IMR-90 (cell line): ENCODE measurements at regions not wholly inside any gene's neighbourhood (a gene's known extent, or its start where the extent isn't known, plus 50 kb on each side); places are given as distances from the start of the nearest gene placed in this dataset.
"Not testable (repeated sequence)": the region's sequence is repeated elsewhere in the genome, so short reads cannot be mapped to it uniquely, and the experiment has no call there.

Source experiments
- ATAC-seq: fragments of 200-7000 bp; cut with Tn5 transposase; 2 replicates; pipeline ENCODE4 v1.9.1; 2020; ENCODE audit warnings: low read depth, mild to moderate bottlenecking, moderate library complexity
- BruUV-seq: library from RNA; stranded (reverse); fragments of 400-500 nt; replicated peaks from 2 replicates; lab custom pipeline; 2021; lab: Mats Ljungman, UMichigan
- CTCF ChIA-PET: fragments of 300-600 bp; formaldehyde crosslinking; extraction: SDS; loops from one replicate; lab custom pipeline; 2021; ENCODE audit warnings: antibody characterized with exemption; lab: Yijun Ruan, JAX
- POLR2A ChIA-PET: fragments of 300-600 bp; sonication (Branson Sonifier 250); formaldehyde crosslinking; loops from one replicate; lab custom pipeline; 2022; ENCODE audit warnings: antibody characterized with exemption; ENCODE audit not compliant: unreplicated experiment; lab: Charles Lee
- DNase-seq: peaks from one replicate; pipeline ENCODE4 v3.0.0; 2013
- H2AFZ ChIP-seq: replicated peaks from 2 replicates; pipeline ENCODE3; 2013; ENCODE audit warnings: low read length, mild to moderate bottlenecking; ENCODE audit not compliant: poor library complexity
- H2AK5ac ChIP-seq: 2 replicates; pipeline ENCODE4 v1.6.1; 2013; ENCODE audit warnings: low read depth, low read length, inconsistent platforms
- H2AK9ac ChIP-seq: replicated peaks from 2 replicates; pipeline ENCODE3; 2013; ENCODE audit warnings: mild to moderate bottlenecking, low read depth, low read length, moderate library complexity; ENCODE audit not compliant: poor library complexity
- H2BK120ac ChIP-seq: 2 replicates; pipeline ENCODE4 v1.6.1; 2013; ENCODE audit warnings: low read depth, low read length, inconsistent platforms
- H2BK15ac ChIP-seq: 3 replicates; pipeline ENCODE4 v1.6.1; 2013; ENCODE audit warnings: low read depth, low read length, inconsistent platforms
- H2BK20ac ChIP-seq: 2 replicates; pipeline ENCODE4 v1.6.1; 2013; ENCODE audit warnings: low read depth, mild to moderate bottlenecking, inconsistent platforms, low read length, moderate library complexity
- H2BK5ac ChIP-seq: 2 replicates; pipeline ENCODE4 v1.6.1; 2013; ENCODE audit warnings: mild to moderate bottlenecking, low read depth, low read length, inconsistent platforms; ENCODE audit not compliant: poor library complexity, severe bottlenecking
- H3K14ac ChIP-seq: replicated peaks from 2 replicates; pipeline ENCODE4 v1.6.1; 2013; ENCODE audit warnings: low read depth, low read length, inconsistent platforms
- H3K18ac ChIP-seq: 2 replicates; pipeline ENCODE4 v1.6.1; 2013; ENCODE audit warnings: low read depth, low read length, control low read depth
- H3K23ac ChIP-seq: 2 replicates; pipeline ENCODE4 v1.6.1; 2013; ENCODE audit warnings: low read depth, low read length, inconsistent platforms
- H3K27ac ChIP-seq: 2 replicates; pipeline ENCODE4 v1.5.1; 2013; ENCODE audit warnings: mild to moderate bottlenecking, control low read depth, low read length; ENCODE audit not compliant: insufficient read depth
- H3K27me3 ChIP-seq: 2 replicates; pipeline ENCODE4 v1.6.1; 2013; ENCODE audit warnings: low read length; ENCODE audit not compliant: control insufficient read depth, insufficient read depth
- H3K36me3 ChIP-seq: 2 replicates; pipeline ENCODE4 v1.6.1; 2013; ENCODE audit warnings: low read length, mixed read lengths; ENCODE audit not compliant: control insufficient read depth, insufficient read depth
- H3K4ac ChIP-seq: 2 replicates; pipeline ENCODE4 v1.6.1; 2013; ENCODE audit warnings: low read depth, low read length, inconsistent platforms
- H3K4me1 ChIP-seq: 2 replicates; pipeline ENCODE4 v1.6.1; 2013; ENCODE audit warnings: low read length, mixed read lengths; ENCODE audit not compliant: control insufficient read depth, insufficient read depth
- H3K4me2 ChIP-seq: 2 replicates; pipeline ENCODE4 v1.6.1; 2013; ENCODE audit warnings: low read depth, mild to moderate bottlenecking, control low read depth, low read length, moderate library complexity
- H3K4me3 ChIP-seq: 2 replicates; pipeline ENCODE4 v1.5.1; 2013; ENCODE audit warnings: low read depth, mild to moderate bottlenecking, control low read depth, low read length, moderate library complexity; ENCODE audit not compliant: insufficient read depth
- H3K56ac ChIP-seq: 2 replicates; pipeline ENCODE4 v1.6.1; 2013; ENCODE audit warnings: low read length, inconsistent platforms; ENCODE audit not compliant: insufficient read depth; ENCODE audit errors: extremely low read depth
- H3K79me1 ChIP-seq, 2 experiments: 2 replicates each; pipeline ENCODE4 v1.6.1; 2013; ENCODE audit warnings: low read length in 2 of 2, inconsistent platforms in 1 of 2, low read depth in 1 of 2
- H3K9ac ChIP-seq: 2 replicates; pipeline ENCODE4 v1.6.1; 2013; ENCODE audit warnings: low read depth, low read length, control low read depth
- H3K9me1 ChIP-seq: 2 replicates; pipeline ENCODE4 v1.6.1; 2013; ENCODE audit warnings: low read length, inconsistent platforms; ENCODE audit not compliant: insufficient read depth
- H3K9me3 ChIP-seq: 2 replicates; pipeline ENCODE4 v1.6.1; 2013; ENCODE audit warnings: low read length; ENCODE audit not compliant: control insufficient read depth, insufficient read depth
- H4K20me1 ChIP-seq: 2 replicates; pipeline ENCODE4 v1.6.1; 2013; ENCODE audit warnings: low read length, inconsistent platforms; ENCODE audit not compliant: insufficient read depth
- H4K5ac ChIP-seq: 2 replicates; pipeline ENCODE4 v1.6.1; 2013; ENCODE audit warnings: mild to moderate bottlenecking, low read depth, low read length, control low read depth
- H4K8ac ChIP-seq, 2 experiments: 2 replicates each; pipeline ENCODE4 v1.6.1; 2013; ENCODE audit warnings: low read depth in 2 of 2, low read length in 2 of 2, control low read depth in 1 of 2, inconsistent platforms in 1 of 2
- H4K91ac ChIP-seq: 2 replicates; pipeline ENCODE4 v1.6.1; 2013; ENCODE audit warnings: low read depth, low read length, inconsistent platforms; ENCODE audit not compliant: insufficient read depth
- WGBS, 2 experiments: methylation state at CpG; one replicate each; pipeline versions ENCODE4 v1.1.5 to v1.1.7; 2013; ENCODE audit warnings: missing lambda C conversion rate in 2 of 2; ENCODE audit not compliant: insufficient read length in 1 of 2; ENCODE audit errors: extremely low coverage in 2 of 2; 5-methylcytosine and 5-hydroxymethylcytosine counted together
- dilution Hi-C: fragments of 300-500 bp; cut with HindIII; formaldehyde crosslinking; loops from one replicate; pipeline ENCODE4 v1.14.3; 2018; ENCODE audit warnings: low sequenced_read_pairs; ENCODE audit not compliant: unreplicated experiment
- in situ Hi-C: fragments of 300-500 bp; cut with MboI; formaldehyde crosslinking; loops from 3 replicates; pipeline ENCODE4 v1.14.3; 2019; ENCODE audit warnings: low sequenced_read_pairs, inconsistent platforms, mixed read lengths
- intact Hi-C: fragments of 100-400 bp; cut with micrococcal nuclease; formaldehyde crosslinking; loops from 2 replicates; pipeline ENCODE4 v1.10.0; 2022

GRCh38 chr16:21535201-21535600, 64.2 kb upstream of the METTL9 start:
- H3K27me3 ChIP-seq, H3K9me1 ChIP-seq, BruUV-seq, ATAC-seq, H3K56ac ChIP-seq, H3K4me1 ChIP-seq, H3K23ac ChIP-seq, H2BK5ac ChIP-seq, H3K79me1 ChIP-seq, H3K36me3 ChIP-seq, H2AK9ac ChIP-seq, H3K18ac ChIP-seq, H2BK15ac ChIP-seq, H3K14ac ChIP-seq, DNase-seq, dilution Hi-C loops, H3K27ac ChIP-seq, H3K4me3 ChIP-seq, in situ Hi-C loops, H3K9me3 ChIP-seq, H2AK5ac ChIP-seq, H4K5ac ChIP-seq, CTCF ChIA-PET, H3K4ac ChIP-seq, H2AFZ ChIP-seq, H4K91ac ChIP-seq, H2BK20ac ChIP-seq, H4K8ac ChIP-seq, H4K20me1 ChIP-seq, H2BK120ac ChIP-seq, H3K9ac ChIP-seq, H3K4me2 ChIP-seq, intact Hi-C loops, POLR2A ChIA-PET: not testable (repeated sequence)
- no CpG with 5 or more reads among the region's 7 CpGs for WGBS, 2 experiments

- DNase-seq, H3K27me3 ChIP-seq, CTCF ChIA-PET, dilution Hi-C loops, H2BK120ac ChIP-seq, H4K8ac ChIP-seq, H3K4me3 ChIP-seq, H3K4ac ChIP-seq, H3K9ac ChIP-seq, BruUV-seq, ATAC-seq, H3K56ac ChIP-seq, H3K36me3 ChIP-seq, POLR2A ChIA-PET, H4K20me1 ChIP-seq, H3K27ac ChIP-seq, H2BK20ac ChIP-seq, H4K5ac ChIP-seq, H3K79me1 ChIP-seq, H2BK5ac ChIP-seq, H3K9me3 ChIP-seq, in situ Hi-C loops, intact Hi-C loops, H2AK5ac ChIP-seq, H2AK9ac ChIP-seq, H2BK15ac ChIP-seq, H3K14ac ChIP-seq, H2AFZ ChIP-seq, H3K18ac ChIP-seq, H4K91ac ChIP-seq, H3K4me2 ChIP-seq, H3K4me1 ChIP-seq, H3K23ac ChIP-seq: not testable (repeated sequence)
- peaks cover 10% of the 10 kb centered on the region for H3K9me1 ChIP-seq
- no CpG with 5 or more reads among the region's 16 CpGs for WGBS, 2 experiments
Measured at GRCh38 chr16:21536740-21537139, 62.6 kb upstream of the METTL9 start.
